Kidney epithelial cell (primary cell): ENCODE measurements at regions not wholly inside any gene's neighbourhood (a gene's known extent, or its start where the extent isn't known, plus 50 kb on each side); places are given as distances from the start of the nearest gene placed in this dataset.
A peak's percentile ranks its signal among the peaks of the same experiment; 100 is the strongest.

ENCODE experiments used
- DNase-seq: peaks from one replicate; pipeline ENCODE4 v3.0.0-alpha.2; 2010; ENCODE audit warnings: low read depth
- H3K27me3 ChIP-seq: 2 replicates; pipeline ENCODE4 v1.6.0; 2011; ENCODE audit warnings: low read length; ENCODE audit not compliant: control insufficient read depth, insufficient read depth
- H3K36me3 ChIP-seq: 2 replicates; pipeline ENCODE4 v1.5.1; 2011; ENCODE audit warnings: low read length; ENCODE audit not compliant: control insufficient read depth, insufficient read depth
- H3K4me3 ChIP-seq: 2 replicates; pipeline ENCODE4 v1.5.1; 2011; ENCODE audit warnings: low read depth, mild to moderate bottlenecking, control low read depth, low read length
- CTCF ChIP-seq: IDR thresholded peaks from 2 replicates; pipeline ENCODE4 v1.5.1; 2011; ENCODE audit warnings: mild to moderate bottlenecking, moderate library complexity, low read length, control low read depth, inconsistent platforms; ENCODE audit not compliant: insufficient read depth, poor library complexity, severe bottlenecking

DNA sequence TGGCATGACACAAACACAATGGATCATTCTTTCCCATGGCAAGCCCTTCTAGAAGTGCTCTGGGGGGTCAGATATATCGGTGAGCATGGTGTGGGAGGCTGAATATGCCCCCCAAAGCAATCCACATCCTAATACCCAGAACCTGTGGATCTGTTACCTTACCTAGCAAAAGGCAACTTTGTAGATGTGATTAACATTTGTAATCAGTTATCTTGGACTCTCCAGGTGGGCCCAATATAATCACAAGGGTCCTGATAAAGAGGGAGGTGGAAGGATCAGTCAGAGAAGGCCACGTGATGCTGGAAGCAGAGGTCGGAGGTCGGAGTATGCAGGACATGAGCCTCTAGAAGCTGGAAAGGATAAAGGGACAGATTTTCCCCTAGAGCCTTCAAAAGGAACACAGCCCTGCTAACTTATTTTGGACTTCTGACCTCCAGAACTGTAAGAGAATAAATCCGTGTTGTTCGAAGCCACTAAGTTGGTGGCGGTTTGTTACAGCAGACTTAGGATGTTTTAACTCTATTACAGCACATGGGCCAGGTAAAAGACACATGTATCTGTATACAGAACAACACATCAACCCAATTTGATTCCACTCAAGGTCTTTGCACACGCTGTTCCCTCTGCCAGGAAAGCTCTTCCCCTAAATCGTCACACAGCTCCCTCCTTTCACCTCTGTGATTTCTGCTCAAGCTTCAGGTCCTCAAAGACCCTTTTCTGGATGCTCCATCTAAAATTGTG lies 115.3 kb downstream of the NOG start:
- no peak for TF ChIP-seq CTCF
- no peaks in the 10 kb centered on the region for H3K27me3 ChIP-seq
- no peaks in the 10 kb centered on the region for H3K36me3 ChIP-seq
- no peak for DNase-seq
- no peak overlapping the region for H3K4me3 ChIP-seq

GRCh38 chr17:56710986-56711385 lies 117.5 kb downstream of the NOG start:
- DNase-seq: peak; percentile 56
- Histone ChIP-seq H3K4me3 (no peak overlapping the region), H3K36me3 (no peaks in the 10 kb centered on the region), H3K27me3 (no peaks in the 10 kb centered on the region)
- no peak for TF ChIP-seq CTCF

- Histone ChIP-seq H3K4me3 (no peak overlapping the region), H3K36me3 (no peaks in the 10 kb centered on the region), H3K27me3 (no peaks in the 10 kb centered on the region)
- DNase-seq: peak; percentile 38
- TF ChIP-seq CTCF: peak; percentile 72
Observed at GRCh38 chr17:56715613-56716357, 117.9 kb downstream of the C17orf67 start.

DNA sequence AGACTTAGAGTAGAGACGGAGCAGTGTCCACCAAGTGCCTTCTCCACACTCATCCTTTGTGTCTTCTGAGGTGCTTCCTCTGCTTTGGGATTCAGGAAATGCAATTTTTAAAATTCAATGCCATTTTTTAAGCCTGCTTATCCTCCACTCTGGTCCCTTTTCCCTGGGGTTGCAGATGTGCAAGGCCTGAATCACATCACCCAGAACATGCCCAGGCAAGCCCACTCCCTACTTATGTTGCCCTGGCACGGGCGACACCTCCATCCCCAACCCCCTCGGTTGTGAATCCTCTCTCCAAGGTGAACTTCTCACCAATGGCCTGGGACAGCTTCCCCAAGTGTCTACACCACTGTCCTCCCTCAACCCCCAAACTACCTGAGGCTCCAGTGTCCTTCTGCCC lies 116.2 kb downstream of the C17orf67 start:
- no peaks in the 10 kb centered on the region for H3K36me3 ChIP-seq
- H3K4me3 ChIP-seq: no peak overlapping the region
- H3K27me3 ChIP-seq: no peaks in the 10 kb centered on the region
- no peak for DNase-seq
- TF ChIP-seq CTCF: no peak

- Histone ChIP-seq H3K27me3 (no peaks in the 10 kb centered on the region), H3K4me3 (no peak overlapping the region), H3K36me3 (no peaks in the 10 kb centered on the region)
- DNase-seq: no peak
- TF ChIP-seq CTCF: no peak
Observed at GRCh38 chr17:56718515-56718914, 115.2 kb downstream of the C17orf67 start.

GRCh38 chr17:56723421-56723820 lies 110.3 kb downstream of the C17orf67 start:
- DNase-seq: no peak
- peaks cover 2% of the 10 kb centered on the region for H3K27me3 ChIP-seq
- no peak overlapping the region for H3K4me3 ChIP-seq
- no peaks in the 10 kb centered on the region for H3K36me3 ChIP-seq
- no peak for TF ChIP-seq CTCF
